Astrocyte (in vitro differentiated cells and primary cell): ENCODE measurements at regions not wholly inside any gene's neighbourhood (a gene's known extent, or its start where the extent isn't known, plus 50 kb on each side); places are given as distances from the start of the nearest gene placed in this dataset.

Experiments
- DNase-seq: peaks from one replicate; pipeline ENCODE4 v3.0.0-alpha.2; 2010; ENCODE audit warnings: low read depth
- FAIRE-seq: peaks from 2 replicates; lab custom pipeline; 2011; peaks lifted over from hg19 to GRCh38; lab: Jason Lieb, UNC
- H2AFZ ChIP-seq: 2 replicates; pipeline ENCODE4 v1.6.0; 2012; ENCODE audit warnings: low read depth, low read length, inconsistent platforms
- H3K27ac ChIP-seq: 2 replicates; pipeline ENCODE4 v1.5.1; 2011; ENCODE audit warnings: low read depth, low read length, inconsistent platforms
- H3K27me3 ChIP-seq: 2 replicates; pipeline ENCODE4 v1.6.0; 2011; ENCODE audit warnings: low read length, inconsistent platforms; ENCODE audit not compliant: insufficient read depth
- H3K36me3 ChIP-seq: 2 replicates; pipeline ENCODE4 v1.5.1; 2011; ENCODE audit warnings: low read length, inconsistent platforms; ENCODE audit not compliant: insufficient read depth
- H3K4me1 ChIP-seq: 2 replicates; pipeline ENCODE4 v1.5.1; 2011; ENCODE audit warnings: low read length, inconsistent platforms; ENCODE audit not compliant: insufficient read depth
- H3K4me2 ChIP-seq: 2 replicates; pipeline ENCODE4 v1.6.0; 2012; ENCODE audit warnings: low read length, inconsistent platforms
- H3K4me3 ChIP-seq: 2 replicates; pipeline ENCODE4 v1.5.1; 2011; ENCODE audit warnings: low read depth, mild to moderate bottlenecking, low read length, inconsistent platforms; ENCODE audit not compliant: insufficient read depth
- H3K79me2 ChIP-seq: 2 replicates; pipeline ENCODE4 v1.6.0; 2012; ENCODE audit warnings: mild to moderate bottlenecking, low read length, inconsistent platforms; ENCODE audit not compliant: insufficient read depth
- H3K9ac ChIP-seq: 2 replicates; pipeline ENCODE4 v1.6.0; 2012; ENCODE audit warnings: mild to moderate bottlenecking, low read length, inconsistent platforms
- H3K9me3 ChIP-seq: 2 replicates; pipeline ENCODE4 v1.5.1; 2012; ENCODE audit warnings: low read depth, mild to moderate bottlenecking, low read length, inconsistent platforms; ENCODE audit not compliant: insufficient read depth
- H4K20me1 ChIP-seq: 2 replicates; pipeline ENCODE4 v1.6.0; 2012; ENCODE audit warnings: low read length, inconsistent platforms; ENCODE audit not compliant: insufficient read depth
- H3K27ac Mint-ChIP-seq: one replicate; pipeline ENCODE4 v1.8.0; 2021; ENCODE audit warnings: mild to moderate bottlenecking, mixed read lengths; ENCODE audit not compliant: unreplicated experiment
- H3K27me3 Mint-ChIP-seq: one replicate; pipeline ENCODE4 v1.8.0; 2021; ENCODE audit warnings: low read depth, mixed read lengths; ENCODE audit not compliant: unreplicated experiment
- H3K36me3 Mint-ChIP-seq: one replicate; pipeline ENCODE4 v1.8.0; 2021; ENCODE audit warnings: low read depth, mixed read lengths; ENCODE audit not compliant: unreplicated experiment
- H3K4me1 Mint-ChIP-seq: one replicate; pipeline ENCODE4 v1.8.0; 2021; ENCODE audit warnings: low read depth, mixed read lengths; ENCODE audit not compliant: unreplicated experiment
- H3K4me3 Mint-ChIP-seq: one replicate; pipeline ENCODE4 v1.8.0; 2021; ENCODE audit warnings: mild to moderate bottlenecking, moderate library complexity, mixed read lengths; ENCODE audit not compliant: unreplicated experiment
- H3K9me3 Mint-ChIP-seq: one replicate; pipeline ENCODE4 v1.8.0; 2021; ENCODE audit warnings: mild to moderate bottlenecking, mixed read lengths; ENCODE audit not compliant: unreplicated experiment
- CTCF ChIP-seq: IDR thresholded peaks from 2 replicates; pipeline ENCODE4 v1.5.1; 2011; ENCODE audit warnings: low read depth, mild to moderate bottlenecking, inconsistent platforms, low read length, moderate library complexity; ENCODE audit not compliant: insufficient read depth
- EZH2 ChIP-seq: IDR thresholded peaks from 2 replicates; pipeline ENCODE4 v1.6.1; 2012; ENCODE audit warnings: mild to moderate bottlenecking, low read length, inconsistent platforms; ENCODE audit not compliant: insufficient read depth

- H3K9ac ChIP-seq, result no peak overlapping the region
- no peaks in the 10 kb centered on the region for H3K36me3 ChIP-seq
- no peak overlapping the region for H2AFZ ChIP-seq
- peaks cover 8% of the 10 kb centered on the region for H3K4me1 ChIP-seq
- no peak overlapping the region for H3K27ac Mint-ChIP-seq
- H3K4me3 Mint-ChIP-seq, result no peak overlapping the region
- FAIRE-seq (no peak), DNase-seq (no peak)
- H3K27ac ChIP-seq, result no peak overlapping the region
- H3K4me1 Mint-ChIP-seq, result peaks cover 5% of the 10 kb centered on the region
- no peak overlapping the region for H3K4me2 ChIP-seq
- H3K79me2 ChIP-seq, result no peaks in the 10 kb centered on the region
- no peak for TF ChIP-seq CTCF
- TF ChIP-seq EZH2, result no peak
- no peaks in the 10 kb centered on the region for H3K27me3 Mint-ChIP-seq
- no peaks in the 10 kb centered on the region for H3K9me3 ChIP-seq
- H3K4me3 ChIP-seq, result no peak overlapping the region
- H3K27me3 ChIP-seq, result no peaks in the 10 kb centered on the region
- H3K9me3 Mint-ChIP-seq, result no peaks in the 10 kb centered on the region
- no peaks in the 10 kb centered on the region for H3K36me3 Mint-ChIP-seq
- H4K20me1 ChIP-seq, result no peaks in the 10 kb centered on the region
Observed at GRCh38 chr1:82463951-82464350, 663.2 kb downstream of the ADGRL2 start.

- Mint-ChIP-seq H3K4me1 (peaks cover 5% of the 10 kb centered on the region), H3K9me3 (no peaks in the 10 kb centered on the region), H3K27me3 (no peaks in the 10 kb centered on the region), H3K27ac (no peak overlapping the region), H3K4me3 (no peak overlapping the region), H3K36me3 (no peaks in the 10 kb centered on the region)
- Histone ChIP-seq H3K4me1 (peaks cover 8% of the 10 kb centered on the region), H3K27ac (no peak overlapping the region), H3K36me3 (no peaks in the 10 kb centered on the region), H3K4me3 (no peak overlapping the region), H3K4me2 (no peak overlapping the region), H3K79me2 (no peaks in the 10 kb centered on the region), H3K27me3 (no peaks in the 10 kb centered on the region), H4K20me1 (no peaks in the 10 kb centered on the region), H3K9ac (no peak overlapping the region), H3K9me3 (no peaks in the 10 kb centered on the region), H2AFZ (no peak overlapping the region)
- no peak for FAIRE-seq
- DNase-seq, result no peak
- TF ChIP-seq CTCF (no peak), EZH2 (no peak)
Observed at GRCh38 chr1:82462366-82462765, 661.6 kb downstream of the ADGRL2 start.

- H3K4me2 ChIP-seq, result no peak overlapping the region
- no peak for TF ChIP-seq CTCF
- TF ChIP-seq EZH2, result no peak
- no peak overlapping the region for H3K4me3 ChIP-seq
- H3K9me3 ChIP-seq, result peaks cover 10% of the 10 kb centered on the region
- H3K36me3 ChIP-seq, result no peaks in the 10 kb centered on the region
- no peak overlapping the region for H3K27ac Mint-ChIP-seq
- no peaks in the 10 kb centered on the region for H3K4me1 ChIP-seq
- no peak overlapping the region for H3K9ac ChIP-seq
- DNase-seq (no peak), FAIRE-seq (no peak)
- H3K27me3 ChIP-seq, result no peaks in the 10 kb centered on the region
- H3K4me3 Mint-ChIP-seq, result no peak overlapping the region
- H4K20me1 ChIP-seq, result no peaks in the 10 kb centered on the region
- H3K4me1 Mint-ChIP-seq, result no peaks in the 10 kb centered on the region
- H3K36me3 Mint-ChIP-seq, result no peaks in the 10 kb centered on the region
- H3K9me3 Mint-ChIP-seq, result peaks cover 6% of the 10 kb centered on the region
- H3K27me3 Mint-ChIP-seq, result no peaks in the 10 kb centered on the region
- H3K79me2 ChIP-seq, result no peaks in the 10 kb centered on the region
- no peak overlapping the region for H2AFZ ChIP-seq
- H3K27ac ChIP-seq, result no peak overlapping the region
Observed at GRCh38 chr1:82455342-82455741, 654.6 kb downstream of the ADGRL2 start.
